Muscle of back (tissue), 3 donors: ENCODE measurements at regions not wholly inside any gene's neighbourhood (a gene's known extent, or its start where the extent isn't known, plus 50 kb on each side); places are given as distances from the start of the nearest gene placed in this dataset.

ENCODE experiments used
- DNase-seq, 3 donors: peaks; one replicate each; pipeline versions ENCODE4 v3.0.0 to v3.0.0-alpha.2; 2013

GRCh38 chr17:36816214-36816906 lies 120.9 kb upstream of the LHX1 start:
- no peak for DNase-seq

- no peak for DNase-seq
Observed at GRCh38 chr17:36816907-36817288, 120.4 kb upstream of the LHX1 start.

- no peak for DNase-seq
Observed at GRCh38 chr17:36817483-36818048, 119.7 kb upstream of the LHX1 start.

GRCh38 chr17:36818134-36818825 lies 119.0 kb upstream of the LHX1 start:
- DNase-seq: no peak

GRCh38 chr17:36823850-36824677 lies 113.2 kb upstream of the LHX1 start:
- DNase-seq: no peak

- no peak for DNase-seq
Observed at GRCh38 chr17:36824678-36825101, 112.6 kb upstream of the LHX1 start.

GRCh38 chr17:36825113-36825512 lies 112.2 kb upstream of the LHX1 start:
- no peak for DNase-seq

GRCh38 chr17:36825521-36825920 lies 111.8 kb upstream of the LHX1 start:
- DNase-seq: no peak

GRCh38 chr17:36825951-36826350 lies 111.3 kb upstream of the LHX1 start:
- DNase-seq: no peak

- no peak for DNase-seq
Observed at GRCh38 chr17:36827081-36827480, 110.2 kb upstream of the LHX1 start.

- no peak for DNase-seq
Observed at GRCh38 chr17:36829676-36830075, 107.6 kb upstream of the LHX1 start.

GRCh38 chr17:36833279-36833678 lies 104.0 kb upstream of the LHX1 start:
- no peak for DNase-seq

GRCh38 chr17:36835036-36835435 lies 102.2 kb upstream of the LHX1 start:
- DNase-seq: no peak

GRCh38 chr17:36837195-36837938 lies 99.9 kb upstream of the LHX1 start:
- no peak for DNase-seq

GRCh38 chr17:36837939-36838272 lies 99.4 kb upstream of the LHX1 start:
- DNase-seq: no peak

- DNase-seq: no peak
Observed at GRCh38 chr17:36839256-36839655, 98.0 kb upstream of the LHX1 start.

GRCh38 chr17:36840796-36841195 lies 96.5 kb upstream of the LHX1 start:
- no peak for DNase-seq

- no peak for DNase-seq
Observed at GRCh38 chr17:36842231-36842819, 95.0 kb upstream of the LHX1 start.

- no peak for DNase-seq
Observed at GRCh38 chr17:36842963-36843558, 94.2 kb upstream of the LHX1 start.

GRCh38 chr17:36844013-36844412 lies 93.3 kb upstream of the LHX1 start:
- DNase-seq: no peak

- DNase-seq: no peak
Observed at GRCh38 chr17:36844601-36845000, 92.7 kb upstream of the LHX1 start.
